ENCODE measurements at regions not wholly inside any gene's neighbourhood (a gene's known extent, or its start where the extent isn't known, plus 50 kb on each side); places are given as distances from the start of the nearest gene placed in this dataset.

GRCh38 chrX:137286423-137286822, 252.6 kb upstream of the GPR101 start:
- no peak for TF ChIP-seq CTCF (IDR thresholded peaks at IDR 0.05)
- TF ChIP-seq POLR2A (IDR thresholded peaks at IDR 0.05), result no peak

All from heart left ventricle (tissue), 13 donors.